GM19239 (cell line): ENCODE measurements at regions not wholly inside any gene's neighbourhood (a gene's known extent, or its start where the extent isn't known, plus 50 kb on each side); places are given as distances from the start of the nearest gene placed in this dataset.

Source experiments
- DNase-seq: peaks from one replicate; pipeline ENCODE4 v3.0.0; 2011; ENCODE audit warnings: low spot score; ENCODE audit not compliant: insufficient read length
- FAIRE-seq: peaks from 2 replicates; lab custom pipeline; 2011; peaks lifted over from hg19 to GRCh38; lab: Jason Lieb, UNC

GRCh38 chr1:95409901-95410300, 175.9 kb downstream of the RWDD3 start:
- DNase-seq (no peak), FAIRE-seq (no peak)

- DNase-seq (no peak), FAIRE-seq (no peak)
Observed at GRCh38 chr1:95415146-95415545, 181.1 kb downstream of the RWDD3 start.

GRCh38 chr1:95426772-95427171, 192.8 kb downstream of the RWDD3 start:
- no peak for FAIRE-seq
- no peak for DNase-seq

- no peak for FAIRE-seq
- no peak for DNase-seq
Observed at GRCh38 chr1:95427525-95427924, 193.5 kb downstream of the RWDD3 start.

- no peak for FAIRE-seq
- no peak for DNase-seq
Observed at GRCh38 chr1:95431235-95431634, 197.2 kb downstream of the RWDD3 start.

- FAIRE-seq (no peak), DNase-seq (no peak)
Observed at GRCh38 chr1:95435611-95436010, 201.6 kb downstream of the RWDD3 start.

- DNase-seq (no peak), FAIRE-seq (no peak)
Observed at GRCh38 chr1:95437011-95437410, 203.0 kb downstream of the RWDD3 start.

- no peak for FAIRE-seq
- DNase-seq: no peak
Observed at GRCh38 chr1:95437781-95438180, 203.8 kb downstream of the RWDD3 start.

- FAIRE-seq (no peak), DNase-seq (no peak)
Observed at GRCh38 chr1:95438218-95438948, 204.4 kb downstream of the RWDD3 start.

GRCh38 chr1:95440511-95440910, 206.5 kb downstream of the RWDD3 start:
- no peak for DNase-seq
- no peak for FAIRE-seq

- DNase-seq (no peak), FAIRE-seq (no peak)
Observed at GRCh38 chr1:95449516-95449915, 215.5 kb downstream of the RWDD3 start.

GRCh38 chr1:95451054-95451453, 217.0 kb downstream of the RWDD3 start:
- no peak for DNase-seq

GRCh38 chr1:95451904-95452303, 217.9 kb downstream of the RWDD3 start:
- FAIRE-seq (no peak), DNase-seq (no peak)

More at GRCh38 chr1:95451054-95451453, 217.0 kb downstream of the RWDD3 start:
- FAIRE-seq: no peak

- FAIRE-seq: no peak
- DNase-seq: no peak
Observed at GRCh38 chr1:95453053-95453452, 219.0 kb downstream of the RWDD3 start.

GRCh38 chr1:95467036-95467435, 233.0 kb downstream of the RWDD3 start:
- no peak for FAIRE-seq
- no peak for DNase-seq

GRCh38 chr1:95475686-95476457, 241.9 kb downstream of the RWDD3 start:
- FAIRE-seq (no peak), DNase-seq (no peak)

GRCh38 chr1:95496307-95496706, 262.3 kb downstream of the RWDD3 start:
- FAIRE-seq (no peak), DNase-seq (no peak)

- no peak for DNase-seq
- FAIRE-seq: no peak
Observed at GRCh38 chr1:95496773-95497172, 262.8 kb downstream of the RWDD3 start.

- no peak for DNase-seq
- no peak for FAIRE-seq
Observed at GRCh38 chr1:95497566-95497965, 263.6 kb downstream of the RWDD3 start.

- DNase-seq: no peak
- no peak for FAIRE-seq
Observed at GRCh38 chr1:95503278-95504030, 269.4 kb downstream of the RWDD3 start.

- no peak for DNase-seq
- no peak for FAIRE-seq
Observed at GRCh38 chr1:95504321-95504720, 270.3 kb downstream of the RWDD3 start.
